ENCODE measurements at regions not wholly inside any gene's neighbourhood (a gene's known extent, or its start where the extent isn't known, plus 50 kb on each side); places are given as distances from the start of the nearest gene placed in this dataset.
"Not testable (repeated sequence)": the region's sequence is repeated elsewhere in the genome, so short reads cannot be mapped to it uniquely, and the experiment has no call there.

DNA sequence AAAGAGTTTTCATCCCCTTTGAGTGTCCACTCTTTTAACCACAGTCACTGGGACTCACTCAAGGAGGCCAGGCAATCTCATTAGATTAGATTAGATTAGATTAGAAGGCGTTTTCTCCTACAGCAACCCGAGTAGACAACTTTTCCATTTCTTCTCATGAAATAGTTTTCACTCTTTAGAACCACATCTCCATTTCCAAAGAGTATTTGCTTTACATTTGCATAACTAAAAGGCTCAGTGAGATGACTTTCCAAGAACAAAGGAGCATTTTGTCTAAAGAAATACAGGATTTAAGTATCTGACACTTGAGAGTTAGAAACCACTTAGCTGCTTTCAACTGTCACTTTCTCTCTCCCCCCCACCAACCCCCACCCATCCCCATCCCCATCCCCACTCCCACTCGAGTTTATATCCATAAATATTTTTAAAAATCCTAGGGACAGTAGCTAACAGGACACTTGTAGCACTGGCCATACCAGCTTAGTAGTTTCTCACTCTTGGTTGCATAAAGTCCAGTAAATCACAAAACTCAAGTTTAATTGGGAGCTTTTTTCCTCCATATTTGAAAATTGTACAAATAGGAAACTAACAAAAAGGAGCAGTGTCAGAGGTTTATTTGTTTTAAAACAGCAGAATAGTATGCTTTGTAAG, 2202.9 kb upstream of the WWC1 start:
- H3K9me3 ChIP-seq (ENCODE audit: control insufficient read depth in 3 of 3, low read length in 3 of 3): no peaks in the 10 kb centered on the region
- H3K27ac ChIP-seq (ENCODE audit: low read depth, low read length): no peak overlapping the region
- peaks cover 0 to 3% (median 0%) of the 10 kb centered on the region in 3 donors for H3K27me3 ChIP-seq (ENCODE audit: control insufficient read depth in 3 of 3, insufficient read depth in 3 of 3, low read length in 3 of 3)
- H3K4me1 ChIP-seq (ENCODE audit: control insufficient read depth in 3 of 3, insufficient read depth in 3 of 3, low read length in 3 of 3): no peaks in the 10 kb centered on the region
- no peaks in the 10 kb centered on the region for H3K36me3 ChIP-seq (ENCODE audit: control insufficient read depth in 3 of 3, insufficient read depth in 3 of 3, low read length in 3 of 3)
- H3K4me3 ChIP-seq (ENCODE audit: low read length in 3 of 3): no peak overlapping the region
- H3K9ac ChIP-seq (ENCODE audit: low read depth in 1 of 3, low read length in 3 of 3): no peak overlapping the region

DNA sequence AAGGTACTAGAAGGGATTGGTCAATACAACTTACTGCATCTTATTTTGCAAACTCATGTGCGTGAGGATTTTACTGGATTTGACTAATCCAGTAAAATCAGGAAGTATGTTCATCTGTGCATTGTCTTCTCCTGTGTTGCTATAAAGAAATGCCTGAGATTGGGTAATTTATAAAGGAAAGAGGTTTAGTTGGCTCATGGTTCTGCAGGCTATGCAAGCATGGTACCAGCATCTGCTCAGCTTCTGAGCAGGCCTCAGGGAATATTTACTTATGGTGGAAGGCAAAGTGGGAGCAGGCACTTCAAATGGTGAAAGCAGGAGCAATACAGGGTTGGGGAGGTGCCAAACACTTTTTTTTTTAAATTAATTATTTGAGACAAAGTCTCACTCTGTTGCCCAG, 2199.5 kb upstream of the WWC1 start:
- Histone ChIP-seq H3K4me3 (ENCODE audit: low read length in 3 of 3) (no peak overlapping the region), H3K27ac (ENCODE audit: low read depth, low read length) (no peak overlapping the region), H3K4me1 (ENCODE audit: control insufficient read depth in 3 of 3, insufficient read depth in 3 of 3, low read length in 3 of 3) (no peaks in the 10 kb centered on the region), H3K9ac (ENCODE audit: low read depth in 1 of 3, low read length in 3 of 3) (no peak overlapping the region), H3K27me3 (ENCODE audit: control insufficient read depth in 3 of 3, insufficient read depth in 3 of 3, low read length in 3 of 3) (no peaks in the 10 kb centered on the region), H3K36me3 (ENCODE audit: control insufficient read depth in 3 of 3, insufficient read depth in 3 of 3, low read length in 3 of 3) (no peaks in the 10 kb centered on the region), H3K9me3 (ENCODE audit: control insufficient read depth in 3 of 3, low read length in 3 of 3) (no peaks in the 10 kb centered on the region)

DNA sequence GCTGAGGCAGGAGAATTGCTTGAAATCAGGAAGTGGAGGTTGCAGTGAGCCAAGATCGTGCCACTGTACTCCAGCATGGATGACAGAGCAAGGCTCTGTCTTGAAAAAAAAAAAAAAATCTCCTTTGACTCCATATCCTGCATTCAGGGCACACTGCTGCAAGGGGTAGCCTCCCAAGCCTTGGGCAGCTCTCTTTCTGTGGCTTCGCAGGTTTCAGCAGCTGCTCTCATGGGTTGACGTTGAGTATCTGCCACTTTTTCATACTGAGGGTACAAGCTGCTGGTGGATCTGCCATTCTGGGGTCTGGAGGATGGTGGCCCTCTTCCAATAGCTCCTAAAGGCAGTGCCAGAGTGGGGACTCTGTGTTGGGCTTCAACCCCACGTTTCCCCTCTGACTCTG, 2198.1 kb upstream of the WWC1 start:
- no peak overlapping the region for H3K4me3 ChIP-seq (ENCODE audit: low read length in 3 of 3)
- H3K36me3 ChIP-seq (ENCODE audit: control insufficient read depth in 3 of 3, insufficient read depth in 3 of 3, low read length in 3 of 3): no peaks in the 10 kb centered on the region
- H3K9ac ChIP-seq (ENCODE audit: low read depth in 1 of 3, low read length in 3 of 3): no peak overlapping the region
- no peaks in the 10 kb centered on the region for H3K4me1 ChIP-seq (ENCODE audit: control insufficient read depth in 3 of 3, insufficient read depth in 3 of 3, low read length in 3 of 3)
- no peak overlapping the region for H3K27ac ChIP-seq (ENCODE audit: low read depth, low read length)
- no peaks in the 10 kb centered on the region for H3K27me3 ChIP-seq (ENCODE audit: control insufficient read depth in 3 of 3, insufficient read depth in 3 of 3, low read length in 3 of 3)
- no peaks in the 10 kb centered on the region for H3K9me3 ChIP-seq (ENCODE audit: control insufficient read depth in 3 of 3, low read length in 3 of 3)

DNA sequence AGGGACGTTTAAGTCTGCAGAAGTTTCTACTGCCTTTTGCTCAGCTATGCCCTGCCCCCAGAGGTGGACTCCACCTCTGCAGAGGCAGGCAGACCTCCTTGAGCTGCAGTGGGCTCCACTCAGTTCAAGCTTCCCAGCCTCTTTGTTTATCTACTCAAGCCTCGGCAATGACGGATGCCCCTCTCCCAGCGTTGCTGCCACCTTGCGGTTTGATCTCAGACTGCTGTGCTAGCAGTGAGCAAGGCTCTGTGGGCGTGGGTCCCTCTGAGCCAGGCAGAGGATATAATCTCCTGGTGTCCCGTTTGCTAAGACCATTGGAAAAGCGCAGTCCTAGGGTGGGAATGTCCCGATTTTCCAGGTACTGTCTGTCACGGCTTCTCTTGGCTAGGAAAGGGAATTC, 2188.5 kb upstream of the WWC1 start:
- Histone ChIP-seq H3K27ac (ENCODE audit: low read depth, low read length) (no peak overlapping the region), H3K9me3 (ENCODE audit: control insufficient read depth in 3 of 3, low read length in 3 of 3) (no peaks in the 10 kb centered on the region), H3K27me3 (ENCODE audit: control insufficient read depth in 3 of 3, insufficient read depth in 3 of 3, low read length in 3 of 3) (no peaks in the 10 kb centered on the region), H3K9ac (ENCODE audit: low read depth in 1 of 3, low read length in 3 of 3) (no peak overlapping the region), H3K36me3 (ENCODE audit: control insufficient read depth in 3 of 3, insufficient read depth in 3 of 3, low read length in 3 of 3) (no peaks in the 10 kb centered on the region), H3K4me1 (ENCODE audit: control insufficient read depth in 3 of 3, insufficient read depth in 3 of 3, low read length in 3 of 3) (no peaks in the 10 kb centered on the region), H3K4me3 (ENCODE audit: low read length in 3 of 3) (no peak overlapping the region)

DNA sequence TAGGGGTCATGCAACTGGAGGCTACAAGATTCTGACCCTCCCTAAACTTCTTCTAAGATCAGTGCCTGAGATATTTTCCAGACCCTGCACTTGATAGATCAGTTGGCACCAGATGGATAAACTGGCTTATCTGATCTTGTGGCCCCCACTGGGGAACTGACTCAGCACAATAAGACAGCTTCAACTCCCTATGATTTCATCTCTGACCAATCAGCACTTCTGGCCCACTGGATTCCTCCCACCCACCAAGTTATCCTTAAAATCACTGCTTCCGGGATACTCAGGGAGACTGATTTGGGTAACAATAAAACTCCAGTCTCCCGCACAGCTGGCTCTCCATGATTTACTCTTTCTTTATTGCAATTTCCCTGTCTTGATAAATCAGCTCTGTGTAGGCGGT, 2180.4 kb upstream of the WWC1 start:
- Histone ChIP-seq H3K27me3 (ENCODE audit: control insufficient read depth in 3 of 3, insufficient read depth in 3 of 3, low read length in 3 of 3) (no peaks in the 10 kb centered on the region), H3K4me1 (ENCODE audit: control insufficient read depth in 3 of 3, insufficient read depth in 3 of 3, low read length in 3 of 3) (no peaks in the 10 kb centered on the region), H3K27ac (ENCODE audit: low read depth, low read length) (no peak overlapping the region), H3K9ac (ENCODE audit: low read depth in 1 of 3, low read length in 3 of 3) (no peak overlapping the region), H3K36me3 (ENCODE audit: control insufficient read depth in 3 of 3, insufficient read depth in 3 of 3, low read length in 3 of 3) (no peaks in the 10 kb centered on the region), H3K4me3 (ENCODE audit: low read length in 3 of 3) (no peak overlapping the region), H3K9me3 (ENCODE audit: control insufficient read depth in 3 of 3, low read length in 3 of 3) (no peaks in the 10 kb centered on the region)

DNA sequence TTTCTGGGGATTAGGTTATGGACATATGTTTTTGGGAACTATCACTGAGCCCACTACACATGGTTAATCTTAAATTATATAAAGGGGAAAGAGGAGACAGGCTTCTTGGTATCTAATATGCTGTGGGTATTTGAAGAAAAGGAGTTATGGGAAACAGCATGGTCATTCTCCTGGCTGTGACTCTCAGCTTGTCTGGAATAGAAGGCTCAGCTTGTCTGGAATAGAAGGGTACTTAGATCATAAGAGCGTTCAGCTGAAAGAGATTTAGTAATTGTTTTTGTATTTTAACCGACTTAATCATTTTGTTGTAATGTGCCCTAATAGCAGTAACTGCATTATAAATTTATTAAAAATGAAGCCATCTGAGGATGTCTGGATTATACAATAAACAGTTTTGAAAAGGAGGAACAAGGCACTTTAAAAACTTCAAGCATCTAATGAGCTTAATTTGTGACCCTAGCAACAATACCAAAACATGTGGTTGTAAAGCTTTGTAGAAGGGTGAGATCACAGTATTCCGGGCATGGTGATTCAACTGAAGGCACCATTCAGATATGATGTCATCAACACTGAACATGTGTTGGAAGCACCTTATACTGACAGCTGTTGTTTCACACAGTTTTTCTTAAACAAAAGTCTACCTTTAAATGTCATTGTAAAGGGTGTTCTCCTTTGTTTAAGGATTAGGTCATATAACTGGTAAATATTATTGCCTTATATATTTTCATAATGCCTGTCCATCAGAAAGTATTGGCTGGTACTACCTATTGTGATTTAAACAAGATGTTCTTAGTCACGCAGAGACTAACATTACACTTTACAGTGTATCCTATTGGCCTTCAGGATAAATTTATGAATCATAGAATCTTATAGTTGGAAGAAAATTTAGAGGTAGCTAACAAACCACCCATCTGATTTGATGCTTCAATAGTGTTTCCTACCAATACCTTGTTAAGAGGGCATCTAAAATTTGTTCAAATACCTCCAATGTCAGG, 2174.1 kb upstream of the WWC1 start:
- H3K27ac ChIP-seq (ENCODE audit: low read depth, low read length): no peak overlapping the region
- H3K4me1 ChIP-seq (ENCODE audit: control insufficient read depth in 3 of 3, insufficient read depth in 3 of 3, low read length in 3 of 3): no peaks in the 10 kb centered on the region
- H3K9me3 ChIP-seq (ENCODE audit: control insufficient read depth in 3 of 3, low read length in 3 of 3): peaks cover 0 to 3% (median 0%) of the 10 kb centered on the region in 3 donors
- H3K4me3 ChIP-seq (ENCODE audit: low read length in 3 of 3): no peak overlapping the region
- no peaks in the 10 kb centered on the region for H3K27me3 ChIP-seq (ENCODE audit: control insufficient read depth in 3 of 3, insufficient read depth in 3 of 3, low read length in 3 of 3)
- no peaks in the 10 kb centered on the region for H3K36me3 ChIP-seq (ENCODE audit: control insufficient read depth in 3 of 3, insufficient read depth in 3 of 3, low read length in 3 of 3)
- H3K9ac ChIP-seq (ENCODE audit: low read depth in 1 of 3, low read length in 3 of 3): no peak overlapping the region

DNA sequence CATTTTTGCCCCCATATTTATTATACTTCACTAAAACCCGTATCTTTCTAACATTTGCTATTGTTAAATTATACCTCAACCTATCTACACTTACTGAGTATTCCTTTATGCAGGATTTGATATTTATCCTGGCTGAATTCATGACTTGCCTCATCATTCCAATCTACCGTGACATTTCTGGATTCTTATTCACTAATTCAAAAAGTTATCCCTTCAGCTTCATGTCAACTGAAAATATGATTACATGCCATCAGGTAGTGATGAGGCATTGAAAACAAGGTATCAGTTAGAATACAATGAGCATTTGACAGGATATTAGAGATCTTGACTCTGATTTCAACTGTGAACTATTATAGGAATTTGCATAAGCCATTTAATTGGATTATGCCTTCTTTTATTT, 2171.9 kb upstream of the WWC1 start:
- Histone ChIP-seq H3K9me3 (ENCODE audit: control insufficient read depth in 3 of 3, low read length in 3 of 3) (peaks cover 0 to 3% (median 0%) of the 10 kb centered on the region in 3 donors), H3K27me3 (ENCODE audit: control insufficient read depth in 3 of 3, insufficient read depth in 3 of 3, low read length in 3 of 3) (no peaks in the 10 kb centered on the region), H3K27ac (ENCODE audit: low read depth, low read length) (no peak overlapping the region), H3K4me1 (ENCODE audit: control insufficient read depth in 3 of 3, insufficient read depth in 3 of 3, low read length in 3 of 3) (no peaks in the 10 kb centered on the region), H3K9ac (ENCODE audit: low read depth in 1 of 3, low read length in 3 of 3) (no peak overlapping the region), H3K36me3 (ENCODE audit: control insufficient read depth in 3 of 3, insufficient read depth in 3 of 3, low read length in 3 of 3) (no peaks in the 10 kb centered on the region), H3K4me3 (ENCODE audit: low read length in 3 of 3) (no peak overlapping the region)

DNA sequence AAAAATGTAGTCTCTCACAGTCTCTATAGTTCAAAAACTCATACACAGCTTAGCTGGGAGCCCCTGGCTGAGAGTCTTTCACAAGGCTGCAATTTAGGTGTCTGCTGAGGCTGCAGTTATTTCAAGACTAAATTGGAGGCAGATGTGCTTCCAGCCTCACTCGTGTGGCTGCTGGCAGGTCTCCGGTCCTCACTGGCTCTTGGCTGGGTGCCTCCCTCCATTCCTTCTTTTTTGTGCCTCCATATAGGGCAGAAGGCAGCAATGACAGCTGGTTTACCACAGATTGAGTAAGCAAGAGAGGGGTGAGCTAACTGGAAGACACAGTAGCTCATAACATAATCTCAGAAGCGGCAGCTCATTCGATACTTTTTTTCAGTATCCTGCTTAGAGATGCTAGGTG, 2167.7 kb upstream of the WWC1 start:
- Histone ChIP-seq H3K4me1 (ENCODE audit: control insufficient read depth in 3 of 3, insufficient read depth in 3 of 3, low read length in 3 of 3) (no peaks in the 10 kb centered on the region), H3K27me3 (ENCODE audit: control insufficient read depth in 3 of 3, insufficient read depth in 3 of 3, low read length in 3 of 3) (no peaks in the 10 kb centered on the region), H3K4me3 (ENCODE audit: low read length in 3 of 3) (no peak overlapping the region), H3K9me3 (ENCODE audit: control insufficient read depth in 3 of 3, low read length in 3 of 3) (peaks cover 0 to 3% (median 0%) of the 10 kb centered on the region in 3 donors), H3K36me3 (ENCODE audit: control insufficient read depth in 3 of 3, insufficient read depth in 3 of 3, low read length in 3 of 3) (no peaks in the 10 kb centered on the region), H3K9ac (ENCODE audit: low read depth in 1 of 3, low read length in 3 of 3) (no peak overlapping the region), H3K27ac (ENCODE audit: low read depth, low read length) (no peak overlapping the region)

DNA sequence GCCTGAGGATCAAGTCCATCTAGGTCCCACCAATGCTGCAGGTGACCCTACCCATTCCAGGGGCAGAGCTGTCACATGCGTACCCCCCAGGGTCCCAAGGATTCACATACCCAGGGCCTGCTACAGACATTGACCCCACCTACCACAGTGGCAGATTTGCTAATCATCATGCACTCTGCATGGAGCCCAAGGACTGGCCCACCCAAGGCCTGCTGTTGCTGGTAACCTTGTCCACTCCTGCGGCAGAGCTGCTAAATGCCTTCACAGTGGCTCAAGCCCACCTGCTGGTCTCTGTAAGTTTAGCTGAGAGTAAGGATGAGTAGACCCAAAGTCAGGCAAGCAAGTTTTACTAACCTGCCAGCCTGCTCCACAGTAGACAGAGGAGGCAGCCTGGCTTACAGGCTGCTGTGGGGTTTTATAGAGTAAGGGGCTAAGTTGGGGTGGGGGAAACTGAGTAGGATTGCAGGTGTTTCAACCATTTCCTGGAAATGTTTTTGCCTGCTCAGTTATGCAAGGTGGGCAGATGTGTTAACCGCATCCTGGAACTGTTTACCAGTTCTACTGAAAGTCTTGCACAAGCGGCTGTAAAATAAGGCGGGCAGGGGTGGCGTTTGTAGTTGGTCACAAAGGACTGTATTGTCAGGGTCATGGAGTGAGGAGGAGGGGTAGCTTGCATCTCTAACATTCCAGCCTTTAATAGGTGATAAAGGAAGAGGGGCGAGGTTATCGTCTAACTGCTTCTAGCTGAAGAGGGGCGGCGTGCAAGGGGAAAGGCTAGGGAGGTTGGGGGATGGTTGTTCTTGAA, 2163.5 kb upstream of the WWC1 start:
- H3K9me3 ChIP-seq (ENCODE audit: control insufficient read depth in 3 of 3, low read length in 3 of 3): no peaks in the 10 kb centered on the region
- H3K36me3 ChIP-seq (ENCODE audit: control insufficient read depth in 3 of 3, insufficient read depth in 3 of 3, low read length in 3 of 3): no peaks in the 10 kb centered on the region
- no peaks in the 10 kb centered on the region for H3K27me3 ChIP-seq (ENCODE audit: control insufficient read depth in 3 of 3, insufficient read depth in 3 of 3, low read length in 3 of 3)
- H3K27ac ChIP-seq (ENCODE audit: low read depth, low read length): no peak overlapping the region
- H3K4me3 ChIP-seq (ENCODE audit: low read length in 3 of 3): no peak overlapping the region
- no peaks in the 10 kb centered on the region for H3K4me1 ChIP-seq (ENCODE audit: control insufficient read depth in 3 of 3, insufficient read depth in 3 of 3, low read length in 3 of 3)
- no peak overlapping the region for H3K9ac ChIP-seq (ENCODE audit: low read depth in 1 of 3, low read length in 3 of 3)

DNA sequence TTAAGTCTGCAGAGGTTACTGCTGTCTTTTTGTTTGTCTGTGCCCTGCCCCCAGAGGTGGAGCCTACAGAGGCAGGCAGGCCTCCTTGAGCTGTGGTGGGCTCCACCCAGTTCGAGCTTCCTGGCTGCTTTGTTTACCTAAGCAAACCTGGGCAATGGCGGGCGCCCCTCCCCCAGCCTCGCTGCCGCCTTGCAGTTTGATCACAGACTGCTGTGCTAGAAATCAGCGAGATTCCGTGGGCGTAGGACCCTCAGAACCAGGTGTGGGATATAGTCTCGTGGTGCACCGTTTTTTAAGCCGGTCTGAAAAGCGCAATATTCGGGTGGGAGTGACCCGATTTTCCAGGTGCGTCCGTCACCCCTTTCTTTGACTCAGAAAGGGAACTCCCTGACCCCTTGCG, 2146.3 kb upstream of the WWC1 start:
- H3K4me3 ChIP-seq (ENCODE audit: low read length in 3 of 3); H3K9me3 ChIP-seq (ENCODE audit: control insufficient read depth in 3 of 3, low read length in 3 of 3); H3K4me1 ChIP-seq (ENCODE audit: control insufficient read depth in 3 of 3, insufficient read depth in 3 of 3, low read length in 3 of 3); H3K27me3 ChIP-seq (ENCODE audit: control insufficient read depth in 3 of 3, insufficient read depth in 3 of 3, low read length in 3 of 3); H3K9ac ChIP-seq (ENCODE audit: low read depth in 1 of 3, low read length in 3 of 3); H3K27ac ChIP-seq (ENCODE audit: low read depth, low read length); H3K36me3 ChIP-seq (ENCODE audit: control insufficient read depth in 3 of 3, insufficient read depth in 3 of 3, low read length in 3 of 3): not testable (repeated sequence)

Measured in skeletal muscle tissue (tissue), 3 donors.